Stimulated activated CD4-positive, alpha-beta T cell treated with anti-CD3 and anti-CD28 coated beads, Interleukin-2, amount 100 ng/mL, for 48 hours (primary cell): ENCODE measurements at regions not wholly inside any gene's neighbourhood (a gene's known extent, or its start where the extent isn't known, plus 50 kb on each side); places are given as distances from the start of the nearest gene placed in this dataset.
"Not testable (repeated sequence)": the region's sequence is repeated elsewhere in the genome, so short reads cannot be mapped to it uniquely, and the experiment has no call there.

Experiments
- DNase-seq, 2 donors: peaks; one replicate each; pipeline ENCODE4 v3.0.0-alpha.2; 2020

GRCh38 chr12:107377596-107378385 lies 284.4 kb upstream of the CRY1 start:
- no peak for DNase-seq

DNA sequence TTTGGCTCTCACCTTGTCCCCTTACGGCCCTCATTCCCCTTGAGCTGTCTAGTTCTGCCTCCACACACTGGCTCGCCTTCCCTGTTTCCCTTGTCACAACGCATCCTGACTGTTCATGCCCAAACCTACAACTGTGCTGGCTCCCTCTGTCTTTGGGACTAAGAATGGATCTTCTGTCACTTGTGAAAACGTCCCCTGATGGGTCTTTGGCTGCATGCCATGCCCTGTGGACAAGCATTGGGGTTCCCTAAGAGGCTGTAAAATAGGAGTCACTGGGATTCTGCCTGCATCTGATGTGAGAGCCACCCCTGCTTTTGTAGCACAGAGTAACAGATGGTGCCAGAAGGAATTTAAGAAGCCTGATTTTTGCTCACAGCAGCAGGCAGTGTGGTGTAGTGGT lies 285.3 kb upstream of the CRY1 start:
- no peak for DNase-seq

GRCh38 chr12:107379142-107379851 lies 285.9 kb upstream of the CRY1 start:
- not testable (repeated sequence) for DNase-seq

- DNase-seq, result no peak
Measured at GRCh38 chr12:107379852-107380567, 286.7 kb upstream of the CRY1 start.

DNA sequence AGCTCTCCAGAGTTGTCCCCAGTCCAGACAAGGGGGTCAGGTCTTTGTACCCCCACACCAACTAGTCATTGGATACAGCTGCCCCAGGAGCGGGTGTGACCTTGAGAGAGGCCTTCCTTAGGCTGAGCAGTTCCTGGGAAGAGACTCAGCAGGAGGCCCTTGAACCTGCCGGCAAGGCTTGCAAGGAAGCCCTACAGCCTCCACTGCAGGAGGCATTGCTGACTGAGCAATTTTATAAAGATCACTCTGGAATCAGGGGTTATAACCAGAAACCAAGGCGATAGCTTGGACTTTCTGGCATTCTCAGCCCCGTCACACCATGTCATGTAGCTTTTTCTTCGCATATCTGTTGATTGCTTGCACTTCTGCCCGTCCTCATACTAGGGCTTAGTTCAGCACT lies 291.3 kb upstream of the CRY1 start:
- DNase-seq, result no peak

DNA sequence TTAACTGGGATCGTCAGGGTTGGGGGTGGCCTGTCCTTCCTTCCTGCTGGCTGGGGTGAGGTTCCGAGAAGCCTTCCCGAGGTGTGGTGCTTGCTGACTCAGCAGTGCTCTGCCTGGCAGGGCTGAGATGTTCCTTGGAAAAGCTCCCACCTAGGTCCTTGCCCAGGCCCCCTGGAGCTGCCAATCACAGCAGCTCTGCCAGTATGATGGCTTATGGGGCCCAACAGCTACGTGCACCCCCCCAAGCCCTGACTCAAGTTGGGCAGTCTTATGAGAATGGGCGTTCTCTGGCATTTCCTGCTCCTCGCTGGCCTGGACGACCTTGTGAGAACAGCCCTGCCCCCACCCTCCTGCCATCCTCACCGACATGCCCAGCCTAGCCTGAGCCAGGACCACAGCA lies 292.2 kb upstream of the CRY1 start:
- DNase-seq, result no peak

DNA sequence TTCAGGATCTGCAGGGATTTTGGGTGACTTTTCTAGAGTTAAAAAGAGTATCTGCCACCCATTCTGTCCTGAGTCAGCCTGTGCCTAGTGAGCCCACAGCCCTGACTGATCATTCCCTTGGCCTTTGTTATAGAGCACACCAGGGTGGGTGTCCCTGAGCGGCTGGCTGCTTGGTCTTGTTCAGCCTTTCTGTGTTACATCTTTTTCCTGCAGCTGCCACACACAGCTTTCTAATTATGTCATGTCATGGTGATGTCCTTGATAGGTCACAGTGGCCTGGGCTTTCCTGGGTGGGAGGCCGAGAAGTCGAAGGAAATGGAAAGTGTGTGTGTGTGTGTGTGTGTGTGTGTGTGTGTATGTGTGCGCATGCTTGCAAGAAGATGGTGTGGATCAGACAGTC lies 293.2 kb upstream of the CRY1 start:
- no peak for DNase-seq

GRCh38 chr12:107388263-107388662 lies 294.9 kb upstream of the CRY1 start:
- no peak for DNase-seq

DNA sequence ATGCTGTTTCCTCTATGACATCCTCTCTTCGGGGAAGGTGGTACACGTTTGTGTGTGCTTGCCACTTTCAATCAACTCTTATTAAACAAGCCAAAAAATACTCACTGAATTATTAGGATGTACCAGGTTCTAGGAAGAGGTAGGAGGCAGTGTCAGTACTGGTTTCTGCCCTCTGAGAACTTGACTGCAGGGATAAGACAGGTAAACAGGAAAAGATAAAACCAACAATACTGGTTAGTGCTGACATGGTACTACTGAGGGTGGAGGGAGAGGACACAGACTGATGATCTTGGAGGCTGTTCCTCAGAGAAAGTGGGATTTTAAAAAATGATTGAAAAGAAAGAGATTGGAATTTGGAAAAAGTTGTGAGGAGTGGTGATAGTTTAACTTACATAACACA lies 295.2 kb upstream of the PWP1 start:
- DNase-seq, result no peak

DNA sequence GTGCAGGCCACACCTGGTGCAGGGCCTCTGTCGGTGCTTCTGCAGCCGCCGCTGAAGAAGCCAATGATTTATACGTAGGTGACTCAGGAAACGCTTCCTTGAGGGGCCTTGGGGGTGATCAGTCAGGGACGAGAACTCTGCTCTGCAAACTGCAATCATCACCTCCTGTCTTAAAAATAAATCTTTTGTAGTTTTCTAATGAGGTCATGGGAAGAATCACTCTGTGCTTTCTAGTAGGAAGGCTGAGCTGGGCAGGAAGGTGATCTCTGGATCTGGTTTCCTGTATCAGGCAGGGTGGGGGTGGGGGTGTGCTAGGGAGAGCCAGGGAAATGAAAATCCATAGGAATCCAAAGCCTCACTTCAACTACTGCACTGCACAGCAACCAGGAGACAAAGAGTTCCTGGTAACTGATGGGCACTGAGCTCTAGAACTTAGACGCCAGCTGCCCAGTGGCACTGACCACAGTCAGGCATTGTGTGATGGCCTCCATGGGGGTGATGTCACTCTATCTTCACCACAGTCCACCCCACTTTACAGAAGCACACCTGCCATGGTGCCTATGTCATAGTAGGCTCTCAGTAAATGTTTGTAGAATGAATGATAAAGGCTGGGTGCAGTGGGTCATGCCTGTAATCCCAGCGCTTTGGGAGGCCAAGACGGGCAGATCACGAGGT lies 292.4 kb upstream of the PWP1 start:
- no peak for DNase-seq

GRCh38 chr12:107394693-107395092 lies 290.9 kb upstream of the PWP1 start:
- DNase-seq, result no peak

- no peak for DNase-seq
Measured at GRCh38 chr12:107395817-107396216, 289.8 kb upstream of the PWP1 start.

DNA sequence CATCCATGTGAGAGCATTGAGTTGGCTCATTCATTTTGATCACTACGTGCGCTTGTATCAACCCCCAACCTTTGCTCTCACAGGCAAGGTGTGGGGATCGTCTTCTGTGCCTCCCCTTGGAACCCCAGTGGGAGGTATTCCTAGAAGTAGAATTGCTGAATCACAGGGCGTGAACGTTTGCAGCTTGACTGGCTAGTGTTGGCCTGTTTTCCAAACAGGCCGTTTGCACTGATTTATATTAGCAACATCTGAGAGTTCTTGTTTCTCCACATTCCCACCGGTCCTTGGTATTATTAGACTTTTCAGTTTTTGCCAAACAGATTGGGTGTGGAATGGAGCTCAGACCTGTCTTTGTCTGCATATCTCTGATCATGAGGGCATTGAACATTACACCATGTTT lies 288.6 kb upstream of the PWP1 start:
- no peak for DNase-seq

DNA sequence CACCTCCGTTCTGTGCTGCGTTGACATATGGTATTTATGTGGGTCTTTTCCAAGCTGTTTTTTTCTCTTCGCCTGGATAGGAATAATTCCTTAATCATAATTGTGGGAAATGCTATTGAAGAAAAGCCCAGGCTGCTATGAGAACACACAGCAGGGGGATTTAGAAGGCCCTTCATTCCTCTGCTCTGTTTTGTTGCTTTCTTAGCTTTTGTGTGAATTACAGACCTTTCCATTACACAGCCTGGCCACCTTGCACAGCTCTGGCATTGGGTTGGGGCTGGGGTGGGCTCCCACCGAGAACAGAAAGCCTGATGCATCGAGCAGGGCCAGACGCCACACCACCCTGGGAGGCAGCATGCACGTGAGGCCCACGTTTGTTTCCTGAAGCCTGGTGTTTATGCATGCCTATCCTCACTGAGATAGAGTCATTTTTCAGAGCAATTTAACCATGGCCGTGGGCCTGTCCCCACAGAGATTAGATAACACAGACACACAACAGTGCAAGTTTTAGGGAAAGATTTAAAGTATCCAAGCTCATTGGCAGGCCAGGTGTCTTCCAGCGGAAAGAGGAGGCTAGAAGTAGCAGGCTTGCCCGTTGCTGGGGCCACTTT lies 287.6 kb upstream of the PWP1 start:
- no peak for DNase-seq

DNA sequence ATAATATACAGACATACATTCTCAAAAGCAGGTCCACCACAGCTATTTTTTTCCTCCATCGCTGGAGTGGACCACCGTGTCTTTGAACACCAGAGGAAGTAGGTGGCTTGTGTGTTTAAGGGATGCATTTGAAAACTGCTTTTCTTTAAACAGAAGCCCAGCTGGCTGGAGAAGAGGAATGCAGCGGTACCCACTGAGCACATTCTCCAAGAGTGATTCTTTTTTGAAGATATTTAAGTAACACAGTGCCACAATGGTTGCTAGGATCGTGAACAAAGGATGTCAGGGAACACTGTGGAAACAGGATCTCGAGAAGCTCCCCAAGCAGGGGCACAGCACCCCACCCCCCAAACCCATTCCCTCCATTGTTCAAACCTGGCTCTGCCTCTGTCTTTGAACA lies 286.6 kb upstream of the PWP1 start:
- no peak for DNase-seq

- no peak for DNase-seq
Measured at GRCh38 chr12:107400686-107401447, 284.7 kb upstream of the PWP1 start.

GRCh38 chr12:107402041-107403022 lies 283.3 kb upstream of the PWP1 start:
- peak; percentile 51 to 56 for DNase-seq

- DNase-seq, result peak; percentile 11 to 21
Measured at GRCh38 chr12:107404981-107405380, 280.6 kb upstream of the PWP1 start.

- DNase-seq, result no peak
Measured at GRCh38 chr12:107405436-107405835, 280.2 kb upstream of the PWP1 start.

DNA sequence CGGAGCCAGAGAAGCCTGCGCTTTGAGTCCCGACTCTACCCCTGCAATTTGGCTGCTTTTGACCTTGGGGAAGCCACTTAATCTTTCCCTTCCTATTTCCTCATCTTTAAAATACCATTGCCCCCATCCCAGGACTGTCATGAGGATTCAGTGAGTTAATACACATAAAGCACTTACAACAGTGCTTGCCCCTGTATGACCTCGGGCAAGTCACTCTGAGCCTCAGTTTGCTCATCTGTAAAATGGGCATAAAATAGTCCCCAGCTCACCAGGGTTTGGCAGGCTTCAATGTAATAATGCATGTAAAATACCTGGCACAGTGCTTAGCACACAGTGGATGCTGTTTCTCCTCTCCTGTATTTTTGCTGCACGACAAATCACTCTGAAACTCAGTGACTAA lies 278.7 kb upstream of the PWP1 start:
- DNase-seq, result no peak
